ENCODE measurements at regions not wholly inside any gene's neighbourhood (a gene's known extent, or its start where the extent isn't known, plus 50 kb on each side); places are given as distances from the start of the nearest gene placed in this dataset.

DNA sequence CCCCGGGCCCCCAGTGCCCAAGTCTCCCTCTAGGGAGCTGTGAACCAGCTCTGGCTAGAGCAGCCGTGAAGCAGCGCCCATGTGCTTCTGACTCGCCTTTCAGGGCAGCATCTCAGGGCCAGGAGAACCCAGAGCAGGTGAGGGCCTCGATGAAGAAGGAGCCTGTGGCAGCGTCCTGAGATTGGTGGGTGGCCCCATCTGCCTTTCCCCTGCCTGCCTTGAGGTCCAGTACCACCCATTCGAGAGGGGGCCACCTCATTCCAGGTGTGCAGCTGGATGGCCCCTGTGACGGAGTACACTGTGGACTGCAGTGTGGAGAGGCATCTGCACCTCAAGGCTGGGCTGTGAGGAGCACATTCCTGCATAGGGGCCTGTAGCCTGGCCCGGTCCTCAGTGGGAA is 167.3 kb upstream of the ZNF267 start:
- peaks cover 13% of the 10 kb centered on the region for H3K79me2 ChIP-seq (ENCODE audit: control insufficient read depth, insufficient read depth, low read length)
- peaks cover 23 to 31% of the 10 kb centered on the region in 2 experiments for H3K36me3 ChIP-seq (ENCODE audit: control insufficient read depth in 2 of 2, insufficient read depth in 2 of 2, low read length in 1 of 2)
- FAIRE-seq (no peak), ATAC-seq (no peak), DNase-seq (ENCODE audit: low read depth, low spot score) (no peak)
- ChIA-PET SMC1A (ENCODE audit: uncharacterized antibody, unreplicated experiment) (no interaction called here), CTCF (no interaction called here), RAD21 (ENCODE audit: unreplicated experiment) (no interaction called here), POLR2A (no interaction called here)
- TF ChIP-seq DPF2 (IDR thresholded peaks at IDR 0.05) (no peak), MTA2 (IDR thresholded peaks at IDR 0.05; ENCODE audit: low read depth) (no peak), SP1 (IDR thresholded peaks at IDR 0.05; ENCODE audit: low read depth, low read length) (no peak), CTCF (IDR thresholded peaks at IDR 0.05 in 2 of 3, conservative IDR thresholded peaks at IDR 0.05 in 1 of 3; ENCODE audit: control insufficient read depth in 2 of 3, extremely low read depth in 1 of 3, insufficient read depth in 1 of 3, low read depth in 3 of 3, low read length in 3 of 3) (no peak), STAT1 (conservative IDR thresholded peaks at IDR 0.05) (no peak), NFYA (IDR thresholded peaks at IDR 0.05; ENCODE audit: borderline replicate concordance, low read depth, low read length) (no peak), NR2C1 (IDR thresholded peaks at IDR 0.05) (no peak)
- no peak overlapping the region for H3K4me3 ChIP-seq
- H3K27ac ChIP-seq (ENCODE audit: control insufficient read depth, insufficient read depth), result no peak overlapping the region; the same call in 1 of the 2 replicates
- H3K4me2 ChIP-seq (ENCODE audit: control insufficient read depth, insufficient read depth), result no peak overlapping the region
- no peak overlapping the region for H2AFZ ChIP-seq (ENCODE audit: control insufficient read depth, low read depth, low read length)
- in situ Hi-C loops (cut with MboI), result no loop called here
- H3K9ac ChIP-seq (ENCODE audit: control insufficient read depth, insufficient read depth, low read length), result no peak overlapping the region
- no peaks in the 10 kb centered on the region for H3K27me3 ChIP-seq (replicated peaks in 1 of 2; ENCODE audit: control insufficient read depth in 2 of 2, insufficient read depth in 2 of 2, low read length in 1 of 2)
- no TSS peak for BruUV-seq (replicated peaks)
- H3K4me1 ChIP-seq (ENCODE audit: control insufficient read depth, insufficient read depth, low read length), result peaks cover 5% of the 10 kb centered on the region; the same call in 1 of the 2 replicates
- intact Hi-C loops (cut with micrococcal nuclease; ENCODE audit: unreplicated experiment), result no loop called here
- 92% methylated on average over 9 of the region's 9 CpGs for WGBS (ENCODE audit: insufficient coverage, insufficient replicate concordance, low lambda C conversion rate, missing lambda C conversion rate)
- no peaks in the 10 kb centered on the region; the same call in 1 of the 2 replicates for H4K20me1 ChIP-seq (ENCODE audit: control insufficient read depth, insufficient read depth)
- H3K9me3 ChIP-seq (replicated peaks; ENCODE audit: control insufficient read depth, insufficient read depth, low read length), result no peaks in the 10 kb centered on the region

DNA sequence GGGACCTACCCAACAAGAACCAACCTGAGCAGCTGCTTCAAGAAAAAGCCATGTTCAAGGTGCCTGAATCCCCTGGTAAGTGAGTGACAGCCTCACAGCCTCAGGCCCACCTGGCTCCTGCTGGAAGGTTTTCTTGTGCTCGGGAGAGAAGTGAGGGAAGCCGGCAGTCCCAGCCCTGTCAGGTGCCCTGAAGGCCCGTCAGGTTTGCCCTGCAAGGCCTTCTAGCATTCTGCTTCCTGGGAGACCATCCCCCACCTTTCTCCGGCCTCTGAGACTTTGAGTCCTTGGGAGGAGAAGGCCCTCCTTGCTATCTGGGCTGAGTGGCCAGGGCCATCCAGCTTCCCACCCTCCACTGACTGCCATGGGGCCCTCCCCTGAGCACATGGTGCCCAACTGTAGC is 166.7 kb upstream of the ZNF267 start:
- ChIA-PET CTCF (interaction anchor here (0.6 kb wide), 1 partner anchor 441 kb away, joined by 3 read pairs; no protein-coding TSS in a partner anchor), RAD21 (ENCODE audit: unreplicated experiment) (no interaction called here), SMC1A (ENCODE audit: uncharacterized antibody, unreplicated experiment) (no interaction called here), POLR2A (no interaction called here)
- H4K20me1 ChIP-seq (ENCODE audit: control insufficient read depth, insufficient read depth), result no peaks in the 10 kb centered on the region; the same call in 1 of the 2 replicates
- no peak overlapping the region for H3K27ac ChIP-seq (ENCODE audit: control insufficient read depth, insufficient read depth)
- no peak overlapping the region for H3K9ac ChIP-seq (ENCODE audit: control insufficient read depth, insufficient read depth, low read length)
- H3K79me2 ChIP-seq (ENCODE audit: control insufficient read depth, insufficient read depth, low read length), result peaks cover 7% of the 10 kb centered on the region
- H3K4me2 ChIP-seq (ENCODE audit: control insufficient read depth, insufficient read depth), result no peak overlapping the region
- no peaks in the 10 kb centered on the region for H3K4me1 ChIP-seq (ENCODE audit: control insufficient read depth, insufficient read depth, low read length)
- peaks cover 23 to 31% of the 10 kb centered on the region in 2 experiments for H3K36me3 ChIP-seq (ENCODE audit: control insufficient read depth in 2 of 2, insufficient read depth in 2 of 2, low read length in 1 of 2)
- no TSS peak for BruUV-seq (replicated peaks)
- H3K9me3 ChIP-seq (replicated peaks; ENCODE audit: control insufficient read depth, insufficient read depth, low read length), result no peaks in the 10 kb centered on the region
- 96% methylated on average over 4 of the region's 4 CpGs for WGBS (ENCODE audit: insufficient coverage, insufficient replicate concordance, low lambda C conversion rate, missing lambda C conversion rate)
- no peaks in the 10 kb centered on the region for H3K27me3 ChIP-seq (replicated peaks in 1 of 2; ENCODE audit: control insufficient read depth in 2 of 2, insufficient read depth in 2 of 2, low read length in 1 of 2)
- no peak for FAIRE-seq
- intact Hi-C loops (cut with micrococcal nuclease; ENCODE audit: unreplicated experiment), result no loop called here
- no peak overlapping the region for H2AFZ ChIP-seq (ENCODE audit: control insufficient read depth, low read depth, low read length)
- DNase-seq (ENCODE audit: low read depth, low spot score), result no peak
- H3K4me3 ChIP-seq, result no peak overlapping the region
- ATAC-seq, result no peak
- in situ Hi-C loops (cut with MboI), result no loop called here
- no peak for TF ChIP-seq POU2F2 (IDR thresholded peaks at IDR 0.05; ENCODE audit: borderline replicate concordance, low read depth, low read length)
- no peak for TF ChIP-seq ZZZ3 (IDR thresholded peaks at IDR 0.05; ENCODE audit: control insufficient read depth, insufficient read length, low read depth)
- no peak for TF ChIP-seq CTCF (IDR thresholded peaks at IDR 0.05 in 2 of 3, conservative IDR thresholded peaks at IDR 0.05 in 1 of 3; ENCODE audit: control insufficient read depth in 2 of 3, extremely low read depth in 1 of 3, insufficient read depth in 1 of 3, low read depth in 3 of 3, low read length in 3 of 3)
- TF ChIP-seq RELA (IDR thresholded peaks at IDR 0.05; ENCODE audit: borderline replicate concordance, partially characterized antibody), result no peak
- TF ChIP-seq ZSCAN29 (IDR thresholded peaks at IDR 0.05), result no peak
- no peak for TF ChIP-seq PAX5 (IDR thresholded peaks at IDR 0.05; ENCODE audit: borderline replicate concordance, low read depth, low read length)
- no peak for TF ChIP-seq CREM (IDR thresholded peaks at IDR 0.05; ENCODE audit: low read depth)
- no peak for TF ChIP-seq RAD21 (IDR thresholded peaks at IDR 0.05; ENCODE audit: insufficient read depth, low read depth, low read length)
- no peak for TF ChIP-seq SMAD1 (IDR thresholded peaks at IDR 0.05; ENCODE audit: low read depth, partially characterized antibody)
- TF ChIP-seq TCF12 (IDR thresholded peaks at IDR 0.05; ENCODE audit: low read depth, low read length), result no peak

Measured in GM12878 (cell line).